WTC11 (cell line): ENCODE measurements at regions not wholly inside any gene's neighbourhood (a gene's known extent, or its start where the extent isn't known, plus 50 kb on each side); places are given as distances from the start of the nearest gene placed in this dataset.

Source experiments
- ATAC-seq: fragments of 200-7000 bp; cut with Tn5 transposase; 2 replicates; pipeline ENCODE4 v1.10.0; 2021; ENCODE audit warnings: mild to moderate bottlenecking, moderate library complexity
- CTCF ChIA-PET: fragments of 300-600 bp; sonication (Branson Sonifier 250); formaldehyde crosslinking; loops from one replicate; lab custom pipeline; 2021; ENCODE audit warnings: antibody characterized with exemption; lab: Charles Lee
- POLR2A ChIA-PET: fragments of 350-600 bp; sonication (Branson Sonifier 250); formaldehyde crosslinking; loops from one replicate; lab custom pipeline; 2021; ENCODE audit warnings: antibody characterized with exemption; lab: Charles Lee
- DNase-seq: peaks from one replicate; pipeline ENCODE4 v3.0.0; 2021; ENCODE audit warnings: low spot score
- H3K27ac Mint-ChIP-seq: 2 replicates; pipeline ENCODE4 v1.8.0; 2021; ENCODE audit warnings: mixed read lengths
- H3K27me3 Mint-ChIP-seq: 2 replicates; pipeline ENCODE4 v1.8.0; 2021; ENCODE audit warnings: low read depth, mild to moderate bottlenecking, moderate library complexity, mixed read lengths
- H3K36me3 Mint-ChIP-seq: 2 replicates; pipeline ENCODE4 v1.8.0; 2021; ENCODE audit warnings: mixed read lengths
- H3K4me1 Mint-ChIP-seq: 2 replicates; pipeline ENCODE4 v1.8.0; 2022; ENCODE audit warnings: mixed read lengths
- H3K4me3 Mint-ChIP-seq: 2 replicates; pipeline ENCODE4 v1.8.0; 2021; ENCODE audit warnings: mild to moderate bottlenecking, moderate library complexity, mixed read lengths
- H3K9me3 Mint-ChIP-seq: 2 replicates; pipeline ENCODE4 v1.8.0; 2021; ENCODE audit warnings: mixed read lengths
- JAZF1 ChIP-seq: fragments of 250-450 bp; sonication (Bioruptor Pico); IDR thresholded peaks from 2 replicates; pipeline ENCODE4 v1.9.0; 2021; ENCODE audit warnings: moderate library complexity, mild to moderate bottlenecking, inconsistent platforms
- KAT7 ChIP-seq: sonication (generic); formaldehyde crosslinking; IDR thresholded peaks from 2 replicates; pipeline ENCODE4 v1.8.1; 2023; ENCODE audit warnings: missing genetic modification reagents, mild to moderate bottlenecking, borderline replicate concordance
- NFATC4 ChIP-seq: fragments of 250-450 bp; sonication (Bioruptor Pico); IDR thresholded peaks from 2 replicates; pipeline ENCODE4 v1.9.0; 2021; ENCODE audit warnings: mild to moderate bottlenecking
- NFE2L1 ChIP-seq: sonication (generic); formaldehyde crosslinking; IDR thresholded peaks from 2 replicates; pipeline ENCODE4 v1.8.1; 2023; ENCODE audit warnings: missing genetic modification reagents
- OVOL2 ChIP-seq: fragments of 250-450 bp; sonication (Bioruptor Pico); IDR thresholded peaks from 2 replicates; pipeline ENCODE4 v1.9.0; 2021; ENCODE audit warnings: mild to moderate bottlenecking, borderline replicate concordance
- TEAD4 ChIP-seq: sonication (generic); formaldehyde crosslinking; IDR thresholded peaks from 2 replicates; pipeline ENCODE4 v1.8.0; 2022; ENCODE audit warnings: mild to moderate bottlenecking, missing genetic modification reagents
- TP53 ChIP-seq: sonication (generic); formaldehyde crosslinking; IDR thresholded peaks from 2 replicates; pipeline ENCODE4 v1.8.1; 2023; ENCODE audit warnings: mild to moderate bottlenecking, missing genetic modification reagents
- ZNF232 ChIP-seq: sonication (generic); formaldehyde crosslinking; IDR thresholded peaks from 2 replicates; pipeline ENCODE4 v1.8.0; 2022; ENCODE audit warnings: mild to moderate bottlenecking, missing genetic modification reagents
- ZNF317 ChIP-seq: sonication (generic); formaldehyde crosslinking; IDR thresholded peaks from 2 replicates; pipeline ENCODE4 v1.8.1; 2023; ENCODE audit warnings: low read depth, mild to moderate bottlenecking, moderate library complexity, missing genetic modification reagents, borderline replicate concordance
- ZNF416 ChIP-seq: fragments of 250-450 bp; sonication (Bioruptor Pico); IDR thresholded peaks from 2 replicates; pipeline ENCODE4 v1.9.0; 2021; ENCODE audit warnings: mild to moderate bottlenecking, inconsistent platforms
- TF ChIP-seq, protein P1 (sequence below): sonication (generic); formaldehyde crosslinking; IDR thresholded peaks from 2 replicates; pipeline ENCODE4 v1.8.0; 2023; ENCODE audit warnings: missing genetic modification reagents, mild to moderate bottlenecking, borderline replicate concordance
- TF ChIP-seq, protein P2 (sequence below): sonication (generic); formaldehyde crosslinking; IDR thresholded peaks from 2 replicates; pipeline ENCODE4 v1.8.0; 2022; ENCODE audit warnings: missing genetic modification reagents
- TF ChIP-seq, protein P3 (sequence below): sonication (generic); formaldehyde crosslinking; IDR thresholded peaks from 2 replicates; pipeline ENCODE4 v1.8.0; 2022; ENCODE audit warnings: mild to moderate bottlenecking, missing genetic modification reagents
- TF ChIP-seq, protein P4 (sequence below): sonication (generic); formaldehyde crosslinking; IDR thresholded peaks from 2 replicates; pipeline ENCODE4 v1.8.1; 2022; ENCODE audit warnings: low read depth, missing genetic modification reagents, borderline replicate concordance
- TF ChIP-seq, protein P5 (sequence below): fragments of 250-450 bp; sonication (Bioruptor Pico); IDR thresholded peaks from 2 replicates; pipeline ENCODE4 v1.9.0; 2021; ENCODE audit warnings: mild to moderate bottlenecking
- TF ChIP-seq, protein P6 (sequence below): sonication (generic); formaldehyde crosslinking; IDR thresholded peaks from 2 replicates; pipeline ENCODE4 v1.8.1; 2022; ENCODE audit warnings: missing genetic modification reagents, borderline replicate concordance
- TF ChIP-seq, protein P7 (sequence below): sonication (generic); formaldehyde crosslinking; IDR thresholded peaks from 2 replicates; pipeline ENCODE4 v1.8.1; 2023; ENCODE audit warnings: mild to moderate bottlenecking, missing genetic modification reagents
- TF ChIP-seq, protein P8 (sequence below): sonication (generic); formaldehyde crosslinking; IDR thresholded peaks from 2 replicates; pipeline ENCODE4 v1.8.1; 2023; ENCODE audit warnings: mild to moderate bottlenecking, missing genetic modification reagents

DNA sequence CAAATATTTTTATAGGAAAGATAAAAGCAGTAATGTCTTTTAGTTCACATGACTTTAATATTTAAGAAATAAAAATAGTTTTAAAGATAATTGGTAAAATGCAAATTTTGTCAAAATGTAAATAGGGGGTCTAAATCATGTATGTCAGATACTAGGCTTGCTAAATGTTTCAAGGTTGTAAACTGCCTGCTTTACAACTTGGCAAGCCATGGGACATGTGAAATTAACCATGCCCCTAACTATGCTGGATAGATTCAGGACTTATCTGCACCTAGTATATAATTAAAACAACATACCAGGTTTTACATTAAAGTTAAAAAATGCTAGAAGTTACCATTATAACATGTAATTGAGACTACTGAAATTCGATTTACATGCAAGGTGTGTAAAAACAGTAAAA lies 537.3 kb upstream of the MIS18BP1 start (continued):
- TF ChIP-seq, protein P1, sequence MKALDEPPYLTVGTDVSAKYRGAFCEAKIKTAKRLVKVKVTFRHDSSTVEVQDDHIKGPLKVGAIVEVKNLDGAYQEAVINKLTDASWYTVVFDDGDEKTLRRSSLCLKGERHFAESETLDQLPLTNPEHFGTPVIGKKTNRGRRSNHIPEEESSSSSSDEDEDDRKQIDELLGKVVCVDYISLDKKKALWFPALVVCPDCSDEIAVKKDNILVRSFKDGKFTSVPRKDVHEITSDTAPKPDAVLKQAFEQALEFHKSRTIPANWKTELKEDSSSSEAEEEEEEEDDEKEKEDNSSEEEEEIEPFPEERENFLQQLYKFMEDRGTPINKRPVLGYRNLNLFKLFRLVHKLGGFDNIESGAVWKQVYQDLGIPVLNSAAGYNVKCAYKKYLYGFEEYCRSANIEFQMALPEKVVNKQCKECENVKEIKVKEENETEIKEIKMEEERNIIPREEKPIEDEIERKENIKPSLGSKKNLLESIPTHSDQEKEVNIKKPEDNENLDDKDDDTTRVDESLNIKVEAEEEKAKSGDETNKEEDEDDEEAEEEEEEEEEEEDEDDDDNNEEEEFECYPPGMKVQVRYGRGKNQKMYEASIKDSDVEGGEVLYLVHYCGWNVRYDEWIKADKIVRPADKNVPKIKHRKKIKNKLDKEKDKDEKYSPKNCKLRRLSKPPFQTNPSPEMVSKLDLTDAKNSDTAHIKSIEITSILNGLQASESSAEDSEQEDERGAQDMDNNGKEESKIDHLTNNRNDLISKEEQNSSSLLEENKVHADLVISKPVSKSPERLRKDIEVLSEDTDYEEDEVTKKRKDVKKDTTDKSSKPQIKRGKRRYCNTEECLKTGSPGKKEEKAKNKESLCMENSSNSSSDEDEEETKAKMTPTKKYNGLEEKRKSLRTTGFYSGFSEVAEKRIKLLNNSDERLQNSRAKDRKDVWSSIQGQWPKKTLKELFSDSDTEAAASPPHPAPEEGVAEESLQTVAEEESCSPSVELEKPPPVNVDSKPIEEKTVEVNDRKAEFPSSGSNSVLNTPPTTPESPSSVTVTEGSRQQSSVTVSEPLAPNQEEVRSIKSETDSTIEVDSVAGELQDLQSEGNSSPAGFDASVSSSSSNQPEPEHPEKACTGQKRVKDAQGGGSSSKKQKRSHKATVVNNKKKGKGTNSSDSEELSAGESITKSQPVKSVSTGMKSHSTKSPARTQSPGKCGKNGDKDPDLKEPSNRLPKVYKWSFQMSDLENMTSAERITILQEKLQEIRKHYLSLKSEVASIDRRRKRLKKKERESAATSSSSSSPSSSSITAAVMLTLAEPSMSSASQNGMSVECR (CRISPR knock-in tag): no peak
- TF ChIP-seq, protein P2, sequence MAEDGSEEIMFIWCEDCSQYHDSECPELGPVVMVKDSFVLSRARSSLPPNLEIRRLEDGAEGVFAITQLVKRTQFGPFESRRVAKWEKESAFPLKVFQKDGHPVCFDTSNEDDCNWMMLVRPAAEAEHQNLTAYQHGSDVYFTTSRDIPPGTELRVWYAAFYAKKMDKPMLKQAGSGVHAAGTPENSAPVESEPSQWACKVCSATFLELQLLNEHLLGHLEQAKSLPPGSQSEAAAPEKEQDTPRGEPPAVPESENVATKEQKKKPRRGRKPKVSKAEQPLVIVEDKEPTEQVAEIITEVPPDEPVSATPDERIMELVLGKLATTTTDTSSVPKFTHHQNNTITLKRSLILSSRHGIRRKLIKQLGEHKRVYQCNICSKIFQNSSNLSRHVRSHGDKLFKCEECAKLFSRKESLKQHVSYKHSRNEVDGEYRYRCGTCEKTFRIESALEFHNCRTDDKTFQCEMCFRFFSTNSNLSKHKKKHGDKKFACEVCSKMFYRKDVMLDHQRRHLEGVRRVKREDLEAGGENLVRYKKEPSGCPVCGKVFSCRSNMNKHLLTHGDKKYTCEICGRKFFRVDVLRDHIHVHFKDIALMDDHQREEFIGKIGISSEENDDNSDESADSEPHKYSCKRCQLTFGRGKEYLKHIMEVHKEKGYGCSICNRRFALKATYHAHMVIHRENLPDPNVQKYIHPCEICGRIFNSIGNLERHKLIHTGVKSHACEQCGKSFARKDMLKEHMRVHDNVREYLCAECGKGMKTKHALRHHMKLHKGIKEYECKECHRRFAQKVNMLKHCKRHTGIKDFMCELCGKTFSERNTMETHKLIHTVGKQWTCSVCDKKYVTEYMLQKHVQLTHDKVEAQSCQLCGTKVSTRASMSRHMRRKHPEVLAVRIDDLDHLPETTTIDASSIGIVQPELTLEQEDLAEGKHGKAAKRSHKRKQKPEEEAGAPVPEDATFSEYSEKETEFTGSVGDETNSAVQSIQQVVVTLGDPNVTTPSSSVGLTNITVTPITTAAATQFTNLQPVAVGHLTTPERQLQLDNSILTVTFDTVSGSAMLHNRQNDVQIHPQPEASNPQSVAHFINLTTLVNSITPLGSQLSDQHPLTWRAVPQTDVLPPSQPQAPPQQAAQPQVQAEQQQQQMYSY (CRISPR knock-in tag): no peak
- TF ChIP-seq TEAD4 (no peak), KAT7 (CRISPR knock-in tag) (no peak)
- TF ChIP-seq, protein P3, sequence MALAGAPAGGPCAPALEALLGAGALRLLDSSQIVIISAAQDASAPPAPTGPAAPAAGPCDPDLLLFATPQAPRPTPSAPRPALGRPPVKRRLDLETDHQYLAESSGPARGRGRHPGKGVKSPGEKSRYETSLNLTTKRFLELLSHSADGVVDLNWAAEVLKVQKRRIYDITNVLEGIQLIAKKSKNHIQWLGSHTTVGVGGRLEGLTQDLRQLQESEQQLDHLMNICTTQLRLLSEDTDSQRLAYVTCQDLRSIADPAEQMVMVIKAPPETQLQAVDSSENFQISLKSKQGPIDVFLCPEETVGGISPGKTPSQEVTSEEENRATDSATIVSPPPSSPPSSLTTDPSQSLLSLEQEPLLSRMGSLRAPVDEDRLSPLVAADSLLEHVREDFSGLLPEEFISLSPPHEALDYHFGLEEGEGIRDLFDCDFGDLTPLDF (CRISPR knock-in tag): no peak

DNA sequence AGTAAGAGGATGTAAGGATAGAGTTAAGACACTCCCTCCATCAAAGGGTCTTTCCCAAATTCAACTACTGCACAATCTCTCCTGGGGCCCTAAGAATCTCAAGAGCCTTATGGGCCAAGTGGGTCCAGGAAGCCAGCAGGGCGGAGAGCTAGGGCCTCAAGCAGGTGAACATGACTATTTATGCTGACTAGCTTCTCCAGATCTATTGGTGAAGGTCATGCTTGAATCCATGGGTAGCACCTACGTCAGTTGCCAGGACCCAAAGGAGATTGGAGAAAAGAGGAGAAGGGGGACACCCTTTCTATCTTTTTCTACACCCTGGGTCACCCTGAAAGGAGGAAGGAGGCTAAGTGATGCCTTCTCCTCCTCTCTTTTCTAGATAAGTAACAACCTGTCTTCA lies 534.2 kb upstream of the MIS18BP1 start:
- ATAC-seq (no peak), DNase-seq (no peak)
- Mint-ChIP-seq H3K36me3 (peaks cover 79% of the 10 kb centered on the region), H3K4me1 (peaks cover 4% of the 10 kb centered on the region; the same call in 1 of the 2 replicates), H3K4me3 (no peak overlapping the region), H3K27me3 (peaks cover 3% of the 10 kb centered on the region), H3K9me3 (peaks cover 81% of the 10 kb centered on the region), H3K27ac (no peak overlapping the region)
- TF ChIP-seq TP53 (CRISPR knock-in tag) (no peak), NFE2L1 (no peak), ZNF317 (CRISPR knock-in tag) (no peak), NFATC4 (no peak), JAZF1 (CRISPR knock-in tag) (no peak), ZNF416 (CRISPR knock-in tag) (no peak), ZNF232 (no peak), OVOL2 (CRISPR knock-in tag) (no peak)
- TF ChIP-seq, protein P4, sequence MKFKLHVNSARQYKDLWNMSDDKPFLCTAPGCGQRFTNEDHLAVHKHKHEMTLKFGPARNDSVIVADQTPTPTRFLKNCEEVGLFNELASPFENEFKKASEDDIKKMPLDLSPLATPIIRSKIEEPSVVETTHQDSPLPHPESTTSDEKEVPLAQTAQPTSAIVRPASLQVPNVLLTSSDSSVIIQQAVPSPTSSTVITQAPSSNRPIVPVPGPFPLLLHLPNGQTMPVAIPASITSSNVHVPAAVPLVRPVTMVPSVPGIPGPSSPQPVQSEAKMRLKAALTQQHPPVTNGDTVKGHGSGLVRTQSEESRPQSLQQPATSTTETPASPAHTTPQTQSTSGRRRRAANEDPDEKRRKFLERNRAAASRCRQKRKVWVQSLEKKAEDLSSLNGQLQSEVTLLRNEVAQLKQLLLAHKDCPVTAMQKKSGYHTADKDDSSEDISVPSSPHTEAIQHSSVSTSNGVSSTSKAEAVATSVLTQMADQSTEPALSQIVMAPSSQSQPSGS (CRISPR knock-in tag): no peak
- TF ChIP-seq, protein P5, sequence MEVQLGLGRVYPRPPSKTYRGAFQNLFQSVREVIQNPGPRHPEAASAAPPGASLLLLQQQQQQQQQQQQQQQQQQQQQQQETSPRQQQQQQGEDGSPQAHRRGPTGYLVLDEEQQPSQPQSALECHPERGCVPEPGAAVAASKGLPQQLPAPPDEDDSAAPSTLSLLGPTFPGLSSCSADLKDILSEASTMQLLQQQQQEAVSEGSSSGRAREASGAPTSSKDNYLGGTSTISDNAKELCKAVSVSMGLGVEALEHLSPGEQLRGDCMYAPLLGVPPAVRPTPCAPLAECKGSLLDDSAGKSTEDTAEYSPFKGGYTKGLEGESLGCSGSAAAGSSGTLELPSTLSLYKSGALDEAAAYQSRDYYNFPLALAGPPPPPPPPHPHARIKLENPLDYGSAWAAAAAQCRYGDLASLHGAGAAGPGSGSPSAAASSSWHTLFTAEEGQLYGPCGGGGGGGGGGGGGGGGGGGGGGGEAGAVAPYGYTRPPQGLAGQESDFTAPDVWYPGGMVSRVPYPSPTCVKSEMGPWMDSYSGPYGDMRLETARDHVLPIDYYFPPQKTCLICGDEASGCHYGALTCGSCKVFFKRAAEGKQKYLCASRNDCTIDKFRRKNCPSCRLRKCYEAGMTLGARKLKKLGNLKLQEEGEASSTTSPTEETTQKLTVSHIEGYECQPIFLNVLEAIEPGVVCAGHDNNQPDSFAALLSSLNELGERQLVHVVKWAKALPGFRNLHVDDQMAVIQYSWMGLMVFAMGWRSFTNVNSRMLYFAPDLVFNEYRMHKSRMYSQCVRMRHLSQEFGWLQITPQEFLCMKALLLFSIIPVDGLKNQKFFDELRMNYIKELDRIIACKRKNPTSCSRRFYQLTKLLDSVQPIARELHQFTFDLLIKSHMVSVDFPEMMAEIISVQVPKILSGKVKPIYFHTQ (CRISPR knock-in tag): no peak
- TF ChIP-seq, protein P6, sequence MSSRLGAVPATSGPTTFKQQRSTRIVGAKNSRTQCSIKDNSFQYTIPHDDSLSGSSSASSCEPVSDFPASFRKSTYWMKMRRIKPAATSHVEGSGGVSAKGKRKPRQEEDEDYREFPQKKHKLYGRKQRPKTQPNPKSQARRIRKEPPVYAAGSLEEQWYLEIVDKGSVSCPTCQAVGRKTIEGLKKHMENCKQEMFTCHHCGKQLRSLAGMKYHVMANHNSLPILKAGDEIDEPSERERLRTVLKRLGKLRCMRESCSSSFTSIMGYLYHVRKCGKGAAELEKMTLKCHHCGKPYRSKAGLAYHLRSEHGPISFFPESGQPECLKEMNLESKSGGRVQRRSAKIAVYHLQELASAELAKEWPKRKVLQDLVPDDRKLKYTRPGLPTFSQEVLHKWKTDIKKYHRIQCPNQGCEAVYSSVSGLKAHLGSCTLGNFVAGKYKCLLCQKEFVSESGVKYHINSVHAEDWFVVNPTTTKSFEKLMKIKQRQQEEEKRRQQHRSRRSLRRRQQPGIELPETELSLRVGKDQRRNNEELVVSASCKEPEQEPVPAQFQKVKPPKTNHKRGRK (CRISPR knock-in tag): no peak
- TF ChIP-seq, protein P7, sequence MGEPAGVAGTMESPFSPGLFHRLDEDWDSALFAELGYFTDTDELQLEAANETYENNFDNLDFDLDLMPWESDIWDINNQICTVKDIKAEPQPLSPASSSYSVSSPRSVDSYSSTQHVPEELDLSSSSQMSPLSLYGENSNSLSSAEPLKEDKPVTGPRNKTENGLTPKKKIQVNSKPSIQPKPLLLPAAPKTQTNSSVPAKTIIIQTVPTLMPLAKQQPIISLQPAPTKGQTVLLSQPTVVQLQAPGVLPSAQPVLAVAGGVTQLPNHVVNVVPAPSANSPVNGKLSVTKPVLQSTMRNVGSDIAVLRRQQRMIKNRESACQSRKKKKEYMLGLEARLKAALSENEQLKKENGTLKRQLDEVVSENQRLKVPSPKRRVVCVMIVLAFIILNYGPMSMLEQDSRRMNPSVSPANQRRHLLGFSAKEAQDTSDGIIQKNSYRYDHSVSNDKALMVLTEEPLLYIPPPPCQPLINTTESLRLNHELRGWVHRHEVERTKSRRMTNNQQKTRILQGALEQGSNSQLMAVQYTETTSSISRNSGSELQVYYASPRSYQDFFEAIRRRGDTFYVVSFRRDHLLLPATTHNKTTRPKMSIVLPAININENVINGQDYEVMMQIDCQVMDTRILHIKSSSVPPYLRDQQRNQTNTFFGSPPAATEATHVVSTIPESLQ (CRISPR knock-in tag): no peak
- TF ChIP-seq, protein P8, sequence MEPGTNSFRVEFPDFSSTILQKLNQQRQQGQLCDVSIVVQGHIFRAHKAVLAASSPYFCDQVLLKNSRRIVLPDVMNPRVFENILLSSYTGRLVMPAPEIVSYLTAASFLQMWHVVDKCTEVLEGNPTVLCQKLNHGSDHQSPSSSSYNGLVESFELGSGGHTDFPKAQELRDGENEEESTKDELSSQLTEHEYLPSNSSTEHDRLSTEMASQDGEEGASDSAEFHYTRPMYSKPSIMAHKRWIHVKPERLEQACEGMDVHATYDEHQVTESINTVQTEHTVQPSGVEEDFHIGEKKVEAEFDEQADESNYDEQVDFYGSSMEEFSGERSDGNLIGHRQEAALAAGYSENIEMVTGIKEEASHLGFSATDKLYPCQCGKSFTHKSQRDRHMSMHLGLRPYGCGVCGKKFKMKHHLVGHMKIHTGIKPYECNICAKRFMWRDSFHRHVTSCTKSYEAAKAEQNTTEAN (CRISPR knock-in tag): no peak
- ChIA-PET CTCF (no interaction called here), POLR2A (no interaction called here)
